Hematopoietic multipotent progenitor cell treated with erythropoietin and hydrocortisone succinate and interleukin-3 and kit ligand, for 4 days (in vitro differentiated cells): ENCODE measurements at regions not wholly inside any gene's neighbourhood (a gene's known extent, or its start where the extent isn't known, plus 50 kb on each side); places are given as distances from the start of the nearest gene placed in this dataset.
"Not testable (repeated sequence)": the region's sequence is repeated elsewhere in the genome, so short reads cannot be mapped to it uniquely, and the experiment has no call there.

Source experiments
- DNase-seq: peaks from one replicate; pipeline ENCODE4 v3.0.0-alpha.2; 2015

DNA sequence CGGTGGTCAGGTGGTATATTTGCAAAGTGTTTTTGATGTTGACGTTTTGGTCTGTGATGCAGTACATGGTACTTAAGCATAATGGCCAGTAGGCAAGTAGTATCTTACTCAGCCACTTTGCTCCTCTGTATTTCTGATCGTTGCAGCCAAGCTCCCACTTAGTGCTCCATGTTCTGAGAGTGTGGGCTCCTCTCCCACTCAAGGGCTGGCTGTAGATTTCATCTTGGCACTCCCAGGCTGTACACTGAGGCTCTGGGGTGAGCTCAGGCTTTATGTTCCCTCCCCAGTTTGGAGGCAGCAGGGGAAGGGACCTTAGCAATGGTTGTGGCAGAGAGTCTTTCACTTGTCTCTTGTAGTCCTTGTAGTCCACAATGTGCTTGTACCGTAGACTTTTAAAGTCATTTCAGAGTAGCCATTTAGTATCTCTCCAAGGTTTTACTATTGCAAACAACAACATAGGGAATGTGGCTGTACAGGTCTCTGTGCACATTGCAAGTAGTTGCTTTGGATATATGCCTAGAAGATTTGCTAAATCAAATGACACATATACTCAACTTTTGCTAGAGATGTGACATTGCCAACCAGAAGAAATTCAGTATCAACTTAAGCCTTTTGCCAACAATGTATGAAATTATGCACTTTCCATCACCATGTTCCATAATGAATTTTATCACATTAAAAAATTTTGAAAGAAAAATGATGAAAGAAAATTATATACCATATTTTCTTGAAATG, 304.3 kb upstream of the CTNND2 start:
- DNase-seq, result no peak

DNA sequence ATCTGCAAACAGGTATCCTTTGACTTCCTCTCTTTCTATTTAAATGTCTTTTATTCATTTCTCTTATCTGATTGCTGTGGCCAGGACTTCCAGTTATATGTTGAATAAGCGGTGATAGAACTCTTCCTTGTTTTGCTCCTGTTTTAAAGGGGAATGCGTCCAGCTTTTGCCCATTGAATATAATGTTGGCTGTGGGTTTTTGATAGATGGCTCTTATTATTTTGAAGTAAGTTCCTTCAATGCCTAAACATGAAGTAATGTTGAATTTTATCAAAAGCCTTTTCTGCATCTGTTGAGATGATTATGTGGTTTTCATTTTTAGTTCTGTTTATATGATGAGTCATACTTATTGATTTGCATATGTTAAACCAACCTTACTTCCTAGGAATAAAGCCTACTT, 300.5 kb upstream of the CTNND2 start:
- no peak for DNase-seq

DNA sequence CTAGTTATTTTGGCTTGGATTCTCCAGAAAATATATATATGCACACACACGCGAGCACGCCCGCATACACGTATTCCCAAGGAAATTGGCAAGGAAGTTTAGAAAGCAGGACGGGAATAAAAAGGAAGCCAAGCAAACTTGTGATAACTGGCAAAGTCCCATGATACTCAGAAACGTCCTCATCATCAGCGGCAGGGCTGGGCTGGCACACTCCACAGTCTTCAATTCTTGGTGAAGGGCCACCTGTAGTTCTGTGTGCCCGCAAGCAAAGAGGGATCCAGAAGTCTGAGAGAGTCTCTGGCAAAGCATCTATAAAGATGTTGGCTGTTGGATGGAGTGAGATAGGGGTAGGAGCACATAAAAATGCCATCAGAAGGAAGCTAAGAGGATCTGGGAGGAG, 289.3 kb upstream of the CTNND2 start:
- no peak for DNase-seq

DNA sequence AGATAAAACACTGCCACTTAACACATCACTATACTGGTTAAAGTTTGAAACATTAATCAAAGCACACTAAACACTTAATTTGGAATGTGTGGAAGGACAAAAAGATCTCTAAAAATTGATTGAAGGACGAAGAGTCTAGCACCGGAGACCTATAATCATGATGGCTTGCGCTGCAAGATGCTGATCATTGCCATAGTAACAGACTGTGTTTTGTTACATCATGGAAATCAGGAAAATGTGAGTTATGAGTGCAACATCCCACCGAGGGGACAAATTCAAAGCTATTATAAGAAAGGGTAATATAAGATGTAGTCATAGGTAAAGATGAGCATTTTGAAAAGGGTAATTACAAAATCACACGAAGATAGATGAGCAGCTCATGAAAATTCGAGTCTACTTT, 278.8 kb upstream of the CTNND2 start:
- no peak for DNase-seq

DNA sequence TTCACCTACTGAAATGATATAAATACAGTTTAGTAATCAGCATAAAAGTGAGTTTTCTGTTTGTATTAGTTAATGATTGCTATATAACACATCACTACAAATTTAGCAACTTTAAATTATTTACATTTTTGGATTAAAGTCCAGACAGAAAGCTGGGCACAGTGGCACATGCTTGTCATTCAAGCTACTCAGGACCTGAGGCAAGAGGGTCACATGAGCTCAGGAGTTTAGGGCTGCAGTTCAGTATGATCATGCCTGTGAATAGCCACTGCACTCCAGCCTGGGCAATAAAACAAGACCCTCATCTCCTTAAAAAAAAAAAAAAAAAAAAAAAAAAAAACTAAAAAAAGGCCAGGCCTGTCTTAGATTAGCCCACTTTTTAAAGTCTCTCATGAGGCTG, 273.6 kb upstream of the CTNND2 start:
- DNase-seq, result no peak

DNA sequence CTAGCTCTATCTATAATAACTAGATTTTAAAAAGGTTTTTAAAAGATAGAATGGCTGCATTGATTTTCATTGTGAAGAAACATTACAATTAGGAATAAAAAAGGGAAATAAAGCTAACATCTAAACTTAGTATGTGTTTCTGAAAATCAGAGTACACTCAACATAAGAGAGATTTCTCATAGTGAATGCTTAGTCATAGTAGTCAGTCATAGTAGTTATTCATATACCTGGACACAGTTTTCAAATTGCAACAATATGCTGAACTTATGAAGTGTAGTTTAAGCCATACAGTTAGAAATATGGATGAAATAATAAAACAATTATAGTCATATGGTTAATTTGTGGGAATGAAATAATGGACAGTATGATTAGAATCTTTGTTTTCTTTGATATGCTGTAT, 273.0 kb upstream of the CTNND2 start:
- no peak for DNase-seq

DNA sequence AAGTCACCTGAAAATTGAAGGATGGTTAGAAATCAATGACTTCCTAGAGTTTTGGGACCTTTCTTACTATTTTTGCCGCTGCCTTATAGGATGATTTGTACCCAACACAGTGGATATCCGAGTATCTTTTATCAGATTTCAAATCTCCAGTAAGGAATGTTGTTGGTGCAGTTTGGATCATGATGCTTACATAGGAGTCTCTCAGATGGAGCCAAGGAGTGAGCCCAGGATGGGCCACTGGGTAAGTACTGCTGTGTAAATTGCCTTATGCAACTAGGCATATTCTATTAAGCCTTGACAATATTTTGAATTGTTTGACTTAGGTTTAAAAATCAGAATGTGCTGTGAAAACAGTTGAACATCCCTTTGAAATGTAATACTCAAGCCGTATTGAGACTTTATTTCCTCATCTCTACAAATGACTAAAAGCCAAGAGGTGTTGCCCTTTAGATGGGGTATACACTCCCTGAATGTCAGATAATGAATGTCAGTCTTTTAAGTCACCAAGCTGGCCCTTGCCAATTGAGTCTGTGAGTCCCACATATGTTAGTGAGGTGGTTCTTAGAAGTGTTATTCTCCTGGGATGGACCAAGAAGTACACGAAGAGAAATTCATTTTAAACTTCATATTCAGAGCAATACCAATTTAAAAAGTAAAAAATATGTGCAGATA, 271.8 kb upstream of the CTNND2 start:
- no peak for DNase-seq

GRCh38 chr5:12174734-12175133, 270.5 kb upstream of the CTNND2 start:
- no peak for DNase-seq

- DNase-seq, result no peak
Measured at GRCh38 chr5:12169536-12169935, 265.3 kb upstream of the CTNND2 start.

DNA sequence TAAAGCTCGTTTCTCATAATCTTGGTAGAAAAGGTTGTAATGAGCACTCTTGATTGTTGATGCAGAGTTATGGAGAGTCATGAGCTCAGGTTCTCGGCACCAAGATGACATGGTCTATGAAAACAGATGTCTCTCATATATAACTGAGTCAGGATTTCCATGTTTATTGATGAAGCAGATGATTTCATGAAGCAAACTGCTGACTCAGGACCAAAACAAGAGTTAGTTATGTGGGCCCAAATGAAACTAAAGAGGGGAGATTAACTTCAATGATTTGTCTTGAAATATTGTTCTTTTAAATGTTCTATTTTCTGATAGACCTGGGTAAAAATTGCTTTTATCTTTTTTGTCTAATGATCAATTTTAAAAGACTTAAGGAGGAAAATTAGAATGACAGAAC, 258.6 kb upstream of the CTNND2 start:
- DNase-seq, result no peak

- DNase-seq, result no peak
Measured at GRCh38 chr5:12147513-12147912, 243.3 kb upstream of the CTNND2 start.

DNA sequence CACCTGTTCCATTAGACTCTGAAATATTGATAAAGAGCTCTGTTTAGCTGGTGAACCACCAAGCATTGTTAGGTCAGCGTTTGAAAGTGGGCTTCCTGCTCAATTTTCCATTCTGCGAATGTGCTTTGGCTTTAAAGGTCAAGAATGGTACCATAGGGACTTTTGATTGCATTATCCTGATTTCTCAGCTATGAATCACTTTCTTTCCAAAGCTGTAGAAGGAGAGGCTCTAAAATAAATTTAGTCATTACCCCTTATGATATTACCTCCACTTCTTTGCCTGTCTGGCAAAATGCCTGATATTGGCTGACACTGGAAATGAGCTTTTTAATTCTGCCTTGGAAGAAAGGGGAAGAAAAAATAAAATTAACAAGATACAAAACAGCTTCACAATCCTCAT, 237.2 kb upstream of the CTNND2 start:
- DNase-seq, result no peak

DNA sequence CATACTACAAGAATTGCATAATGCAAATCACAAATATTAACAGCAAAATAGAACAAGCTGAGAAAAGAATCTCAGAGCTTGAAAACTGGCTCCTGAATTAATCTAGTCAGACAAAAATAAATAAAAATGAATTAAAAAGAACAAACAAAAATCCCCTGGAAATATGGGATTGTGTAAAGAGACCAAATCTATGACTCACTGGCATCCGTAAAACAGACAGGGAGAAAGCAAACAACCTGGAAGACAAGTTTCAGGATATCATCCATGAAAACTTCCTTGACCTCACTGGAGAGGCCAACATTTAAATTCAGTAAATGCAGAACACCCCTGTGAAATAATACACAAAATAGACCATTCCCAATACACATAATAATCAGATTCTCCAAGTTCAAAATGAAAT, 229.3 kb upstream of the CTNND2 start:
- no peak for DNase-seq

- DNase-seq, result not testable (repeated sequence)
Measured at GRCh38 chr5:12131020-12131419, 226.8 kb upstream of the CTNND2 start.

DNA sequence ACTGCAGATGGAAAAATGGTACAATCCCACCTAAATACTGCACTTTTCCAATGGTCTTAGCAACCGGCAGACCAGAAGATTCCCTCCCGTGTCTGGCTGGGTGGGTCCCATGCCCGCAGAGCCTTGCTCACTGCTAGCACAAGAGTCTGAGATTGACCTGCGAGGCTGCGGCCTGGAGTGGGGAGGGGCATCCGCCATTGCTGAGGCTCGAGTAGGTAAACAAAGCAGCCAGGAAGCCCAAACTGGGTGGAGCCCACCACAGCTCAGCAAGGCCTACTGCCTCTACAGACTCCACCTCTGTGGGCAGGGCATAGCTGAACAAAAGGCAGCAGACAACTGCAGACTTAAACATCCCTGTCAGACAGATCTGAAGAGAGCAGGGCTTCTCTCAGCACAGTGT, 221.6 kb upstream of the CTNND2 start:
- no peak for DNase-seq

DNA sequence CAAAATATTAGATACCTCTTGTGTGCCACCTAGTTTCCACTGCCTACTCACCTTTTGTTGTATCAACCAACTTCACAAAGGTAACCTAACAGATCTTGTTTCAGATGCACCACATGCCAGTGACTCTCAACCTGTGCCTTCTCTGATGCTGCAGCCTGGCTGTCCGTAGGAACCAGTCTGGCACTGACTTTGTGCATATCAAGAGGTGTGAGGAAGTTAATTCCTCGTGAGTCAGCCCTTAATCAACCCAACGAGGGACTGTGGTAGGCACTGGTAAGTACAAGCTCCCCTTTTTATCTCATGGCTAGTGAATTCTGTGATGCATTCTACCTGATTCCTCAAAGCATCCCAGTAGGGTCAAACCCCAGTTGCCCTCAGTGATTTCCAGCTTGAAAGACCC, 215.4 kb upstream of the CTNND2 start:
- no peak for DNase-seq

DNA sequence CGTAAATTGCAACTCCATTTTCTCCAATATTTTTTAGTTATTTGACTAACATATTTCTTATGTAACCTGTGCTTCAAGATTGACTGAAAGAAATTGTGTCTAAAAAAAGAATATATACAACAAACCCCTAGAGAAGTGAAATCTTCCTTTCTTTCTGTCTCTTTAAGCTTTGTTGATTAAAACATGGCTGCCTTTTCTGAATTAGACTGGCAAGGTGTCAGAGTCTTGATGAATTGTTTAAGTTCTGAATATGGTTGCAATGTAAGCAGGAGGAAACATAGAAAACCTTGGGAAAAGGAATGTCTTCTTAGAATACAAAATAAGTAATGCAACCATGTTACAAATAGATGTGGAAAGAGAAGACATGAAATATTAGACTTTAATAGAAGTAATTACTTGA, 209.8 kb upstream of the CTNND2 start:
- DNase-seq, result no peak

- no peak for DNase-seq
Measured at GRCh38 chr5:12113062-12113461, 208.8 kb upstream of the CTNND2 start.

GRCh38 chr5:12111261-12111660, 207.0 kb upstream of the CTNND2 start:
- no peak for DNase-seq

GRCh38 chr5:12110629-12111028, 206.4 kb upstream of the CTNND2 start:
- DNase-seq, result no peak

DNA sequence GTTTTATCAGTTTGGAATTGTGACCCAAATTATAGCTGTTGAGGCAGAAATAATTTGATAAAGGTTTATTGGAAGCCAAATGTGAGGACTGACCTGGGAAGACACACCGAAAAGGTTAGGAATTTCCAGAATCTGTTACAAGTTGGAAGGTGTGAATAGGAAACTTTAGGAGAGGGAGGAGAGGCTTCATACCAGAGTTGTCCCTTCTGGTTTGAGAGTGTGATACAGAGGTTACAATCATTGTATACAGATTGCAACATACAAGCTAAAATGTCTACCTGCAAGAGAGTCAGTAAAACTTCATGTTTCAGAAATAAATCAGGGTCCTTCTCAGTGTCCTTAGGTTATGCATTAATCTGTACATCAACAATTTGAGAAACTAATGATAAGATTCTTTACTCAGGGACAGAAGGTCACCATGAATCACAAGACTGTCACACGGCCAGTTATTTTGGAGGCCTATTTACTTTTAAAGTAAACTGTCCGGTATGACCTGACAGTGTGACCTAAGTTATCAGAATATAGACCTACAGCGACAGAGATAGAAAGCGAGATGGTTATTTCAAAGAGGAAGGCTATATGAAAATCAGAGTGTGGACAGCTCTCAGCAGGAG, 204.9 kb upstream of the CTNND2 start:
- no peak for DNase-seq

DNA sequence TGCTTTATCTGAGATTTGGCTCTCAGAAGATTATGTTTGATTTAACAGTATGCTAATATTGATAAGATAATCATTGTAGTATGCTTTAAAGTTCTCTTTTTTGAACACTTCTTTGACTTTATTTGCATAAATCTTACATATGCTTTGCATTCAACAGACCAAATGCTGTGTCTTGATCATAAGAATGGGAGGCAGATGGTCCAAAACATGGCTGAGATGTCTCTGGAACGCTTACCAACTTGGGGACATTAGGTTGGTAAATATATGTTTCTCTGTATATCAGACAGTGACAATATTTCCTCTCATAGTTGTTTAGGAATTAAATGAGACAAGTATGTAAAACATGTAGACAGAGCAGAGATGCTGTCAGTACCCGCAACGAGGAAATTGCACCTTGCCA, 197.9 kb upstream of the CTNND2 start:
- DNase-seq, result no peak

DNA sequence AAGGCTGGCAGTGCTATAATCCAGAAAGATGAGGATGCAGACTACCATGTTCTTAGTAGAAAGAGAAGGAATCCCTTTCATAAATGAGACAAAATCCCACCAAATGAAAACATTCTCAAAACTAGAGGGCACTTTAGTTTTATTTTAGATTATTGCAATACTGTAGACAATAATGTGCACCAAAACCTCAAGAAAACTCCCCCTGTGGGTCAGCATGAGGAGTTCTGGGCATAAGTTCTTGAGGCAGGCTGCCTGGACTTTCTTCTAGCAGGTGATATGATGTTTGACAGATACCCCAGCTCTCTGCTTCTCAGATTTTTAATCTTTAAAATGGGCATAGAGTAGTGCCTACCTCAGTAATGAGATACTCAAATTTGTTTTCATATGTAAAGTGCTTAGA, 196.3 kb upstream of the CTNND2 start:
- no peak for DNase-seq

DNA sequence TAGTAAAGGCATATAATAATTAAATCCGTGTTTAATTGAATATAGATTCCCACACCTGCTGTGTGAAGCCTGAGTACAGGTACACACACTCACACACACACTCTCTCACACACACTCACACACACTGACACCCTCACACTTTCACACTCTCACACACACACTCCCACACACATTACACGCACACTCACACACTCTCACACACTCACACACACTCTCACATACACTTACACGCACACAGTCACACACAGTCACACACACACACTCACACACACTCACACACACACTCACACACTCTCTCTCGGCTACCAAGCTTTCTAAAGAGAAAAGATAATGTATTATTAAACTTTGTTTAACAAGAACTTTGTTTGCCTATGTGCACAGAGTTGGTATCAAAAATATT, 195.1 kb upstream of the CTNND2 start:
- DNase-seq, result no peak
